B cell (primary cell): ENCODE measurements at regions not wholly inside any gene's neighbourhood (a gene's known extent, or its start where the extent isn't known, plus 50 kb on each side); places are given as distances from the start of the nearest gene placed in this dataset.

ENCODE experiments used
- CTCF ChIP-seq: fragments of 200-600 bp; IDR thresholded peaks from one replicate; pipeline ENCODE4 v1.8.0; 2022; ENCODE audit warnings: antibody characterized with exemption, mild to moderate bottlenecking
- EZH2 ChIP-seq: IDR thresholded peaks from 2 replicates; pipeline ENCODE4 v1.6.1; 2012; ENCODE audit warnings: borderline replicate concordance, low read depth, mild to moderate bottlenecking, moderate library complexity, low read length; ENCODE audit not compliant: insufficient read depth, poor library complexity, severe bottlenecking

- no peak for TF ChIP-seq CTCF
- no peak for TF ChIP-seq EZH2
Observed at GRCh38 chr3:41140242-41140641, 59.1 kb upstream of the CTNNB1 start.
